Erythroblast (primary cell): ENCODE measurements at regions not wholly inside any gene's neighbourhood (a gene's known extent, or its start where the extent isn't known, plus 50 kb on each side); places are given as distances from the start of the nearest gene placed in this dataset.

ENCODE experiments used
- GATA1 ChIP-seq: IDR thresholded peaks from 2 replicates; pipeline ENCODE4 v1.6.1; 2011; ENCODE audit warnings: low read depth, mild to moderate bottlenecking, control low read depth, low read length, moderate library complexity
- POLR2A ChIP-seq: IDR thresholded peaks from 2 replicates; pipeline ENCODE4 v1.6.1; 2011; ENCODE audit warnings: mild to moderate bottlenecking, low read length

GRCh38 chr2:39570130-39570555 lies 95.6 kb upstream of the TMEM178A start:
- TF ChIP-seq POLR2A (no peak), GATA1 (no peak)
